ENCODE measurements at regions not wholly inside any gene's neighbourhood (a gene's known extent, or its start where the extent isn't known, plus 50 kb on each side); places are given as distances from the start of the nearest gene placed in this dataset.

GRCh38 chr1:69426401-69426800 lies 141.3 kb upstream of the LRRC7 start:
- TF ChIP-seq CTCF (IDR thresholded peaks at IDR 0.05) (no peak), NFATC4 (CRISPR knock-in tag; IDR thresholded peaks at IDR 0.05) (no peak), RELA (CRISPR knock-in tag; IDR thresholded peaks at IDR 0.05; ENCODE audit: borderline replicate concordance) (no peak), CREB1 (CRISPR knock-in tag; IDR thresholded peaks at IDR 0.05) (no peak), ATF1 (CRISPR knock-in tag; IDR thresholded peaks at IDR 0.05) (no peak), USF1 (CRISPR knock-in tag; IDR thresholded peaks at IDR 0.05) (no peak), TCF7 (CRISPR knock-in tag; IDR thresholded peaks at IDR 0.05; ENCODE audit: low read depth) (no peak), CBFB (CRISPR knock-in tag; IDR thresholded peaks at IDR 0.05; ENCODE audit: low read depth) (no peak), JUN (CRISPR knock-in tag; IDR thresholded peaks at IDR 0.05) (no peak), SMAD4 (CRISPR knock-in tag; IDR thresholded peaks at IDR 0.05) (no peak), USF2 (CRISPR knock-in tag; IDR thresholded peaks at IDR 0.05) (no peak), GABPB1 (CRISPR knock-in tag; IDR thresholded peaks at IDR 0.05) (no peak)

All from WTC11 (cell line).